T-cell (primary cell): ENCODE measurements at regions not wholly inside any gene's neighbourhood (a gene's known extent, or its start where the extent isn't known, plus 50 kb on each side); places are given as distances from the start of the nearest gene placed in this dataset.
"Not testable (repeated sequence)": the region's sequence is repeated elsewhere in the genome, so short reads cannot be mapped to it uniquely, and the experiment has no call there.

Source experiments
- ATAC-seq, 4 experiments: fragments of 200-7000 bp in 3 of 4; fragments of 150-1000 bp in 1 of 4; cut with Tn5 transposase; replicated peaks in 1 of 4; 1 replicate in 3 of 4; 2 replicates in 1 of 4; pipeline ENCODE4 v1.10.0; 2021; ENCODE audit warnings: moderate library complexity in 3 of 4, mild to moderate bottlenecking in 2 of 4, moderate number of reproducible peaks in 1 of 4
- CTCF ChIA-PET, 2 donors: fragments of 300-600 bp; sonication (Branson Sonifier 250); formaldehyde crosslinking; loops; one replicate each; lab custom pipeline; 2022; ENCODE audit warnings: antibody characterized with exemption in 2 of 2; lab: Charles Lee
- POLR2A ChIA-PET, 2 donors: fragments of 300-600 bp; sonication (Branson Sonifier 250); formaldehyde crosslinking; loops; one replicate each; lab custom pipeline; 2022; ENCODE audit warnings: antibody characterized with exemption in 2 of 2; lab: Charles Lee
- DNase-seq, 35 experiments: peaks; one replicate each; pipeline versions ENCODE4 v3.0.0 to v3.0.0-alpha.2; 2013 to 2023
- H3K27ac ChIP-seq: one replicate; pipeline ENCODE4 v1.5.1; 2013; ENCODE audit warnings: low read length
- H3K27me3 ChIP-seq, 2 experiments: replicated peaks in 1 of 2; 1 replicate in 1 of 2; 2 replicates in 1 of 2; pipeline versions ENCODE4 v1.6.1 to v1.7.0; 2013; ENCODE audit warnings: low read length in 1 of 2, mixed read lengths in 1 of 2; ENCODE audit not compliant: control insufficient read depth in 2 of 2, insufficient read depth in 2 of 2; ENCODE audit errors: extremely low read depth in 1 of 2
- H3K36me3 ChIP-seq, 2 donors: 1 replicate in 1 of 2; 2 replicates in 1 of 2; pipeline versions ENCODE4 v1.6.1 to v1.7.0; 2013; ENCODE audit warnings: low read length in 1 of 2; ENCODE audit not compliant: control insufficient read depth in 2 of 2, insufficient read depth in 1 of 2; ENCODE audit errors: extremely low read depth in 1 of 2
- H3K4me1 ChIP-seq, 2 experiments: 1 replicate in 1 of 2; 2 replicates in 1 of 2; pipeline versions ENCODE4 v1.6.1 to v1.7.0; 2013; ENCODE audit warnings: low read length in 2 of 2, mixed read lengths in 1 of 2; ENCODE audit not compliant: insufficient read depth in 2 of 2, control insufficient read depth in 1 of 2; ENCODE audit errors: extremely low read depth in 1 of 2
- H3K4me3 ChIP-seq, 2 donors: 1 replicate in 1 of 2; 2 replicates in 1 of 2; pipeline versions ENCODE4 v1.5.1 to v1.7.0; 2013; ENCODE audit warnings: mild to moderate bottlenecking in 2 of 2, low read length in 1 of 2, moderate library complexity in 1 of 2; ENCODE audit not compliant: control insufficient read depth in 1 of 2; ENCODE audit errors: extremely low read depth in 1 of 2
- H3K9me3 ChIP-seq: 2 replicates; pipeline ENCODE4 v1.7.0; 2013
- H3K27ac Mint-ChIP-seq, 2 donors: one replicate each; pipeline ENCODE4 v1.8.0; 2020 to 2021; ENCODE audit warnings: mild to moderate bottlenecking in 2 of 2, mixed read lengths in 2 of 2
- H3K27me3 Mint-ChIP-seq, 2 donors: one replicate each; pipeline ENCODE4 v1.8.0; 2021 to 2022; ENCODE audit warnings: mixed read lengths in 2 of 2
- H3K36me3 Mint-ChIP-seq: one replicate; pipeline ENCODE4 v1.8.0; 2021; ENCODE audit warnings: mixed read lengths
- H3K4me1 Mint-ChIP-seq, 3 donors: one replicate each; pipeline ENCODE4 v1.8.0; 2020 to 2022; ENCODE audit warnings: mixed read lengths in 3 of 3, mild to moderate bottlenecking in 1 of 3
- H3K4me3 Mint-ChIP-seq, 3 donors: one replicate each; pipeline ENCODE4 v1.8.0; 2020 to 2022; ENCODE audit warnings: mild to moderate bottlenecking in 3 of 3, mixed read lengths in 3 of 3, moderate library complexity in 3 of 3
- H3K9me3 Mint-ChIP-seq, 3 donors: one replicate each; pipeline ENCODE4 v1.8.0; 2020 to 2022; ENCODE audit warnings: mixed read lengths in 3 of 3
- WGBS: methylation state at CpG from one replicate; pipeline ENCODE4 v1.1.5; 2013; ENCODE audit warnings: missing lambda C conversion rate; ENCODE audit not compliant: insufficient coverage; 5-methylcytosine and 5-hydroxymethylcytosine counted together

DNA sequence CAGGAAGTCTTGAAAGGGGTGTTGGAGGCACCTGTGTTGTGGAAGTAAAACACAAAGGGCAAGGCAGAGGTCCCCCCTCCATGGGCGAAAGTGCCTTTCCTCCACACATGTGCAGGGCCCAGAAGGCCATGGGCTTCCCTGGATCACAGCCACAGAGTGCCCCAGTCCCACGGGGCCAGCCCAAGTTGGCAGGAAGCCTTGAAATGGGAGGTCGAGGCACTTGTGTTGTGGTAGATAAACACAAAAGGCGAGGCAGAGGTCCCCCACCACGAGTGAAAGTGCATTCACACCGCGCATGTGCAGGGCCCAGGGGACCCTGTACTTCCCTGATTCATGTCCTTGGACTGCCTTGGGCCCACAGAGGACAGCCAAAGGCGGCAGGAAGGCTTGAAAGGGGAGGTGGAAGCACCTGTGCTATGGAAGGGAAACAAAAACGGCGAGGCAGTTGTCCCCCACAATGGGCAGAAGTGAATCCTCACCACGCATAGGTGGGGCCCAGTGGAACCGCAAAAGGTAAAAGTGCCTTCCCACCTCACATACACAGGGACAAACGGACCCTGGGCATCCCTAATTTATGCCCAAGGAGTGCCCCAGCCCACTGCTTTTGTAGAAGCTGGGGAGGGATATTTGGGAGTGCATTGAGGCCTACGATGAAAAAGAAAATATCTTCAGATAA lies 585.4 kb downstream of the ALG10 start:
- ChIA-PET POLR2A (no interaction called here), CTCF (no interaction called here)
- no peak overlapping the region for H3K4me3 ChIP-seq
- WGBS = 71% methylated on average over 6 of the region's 14 CpGs
- Mint-ChIP-seq H3K27me3 (no peaks in the 10 kb centered on the region), H3K4me1 (no peaks in the 10 kb centered on the region), H3K9me3 (peaks cover 13 to 38% (median 15%) of the 10 kb centered on the region in 3 donors), H3K4me3 (no peak overlapping the region), H3K27ac (no peak overlapping the region), H3K36me3 (no peaks in the 10 kb centered on the region)
- no peaks in the 10 kb centered on the region for H3K4me1 ChIP-seq
- DNase-seq (no peak), ATAC-seq (no peak)
- H3K27ac ChIP-seq = no peak overlapping the region
- peaks cover 0 to under 1% of the 10 kb centered on the region in 2 experiments for H3K27me3 ChIP-seq
- H3K36me3 ChIP-seq = no peaks in the 10 kb centered on the region
- no peaks in the 10 kb centered on the region for H3K9me3 ChIP-seq

DNA sequence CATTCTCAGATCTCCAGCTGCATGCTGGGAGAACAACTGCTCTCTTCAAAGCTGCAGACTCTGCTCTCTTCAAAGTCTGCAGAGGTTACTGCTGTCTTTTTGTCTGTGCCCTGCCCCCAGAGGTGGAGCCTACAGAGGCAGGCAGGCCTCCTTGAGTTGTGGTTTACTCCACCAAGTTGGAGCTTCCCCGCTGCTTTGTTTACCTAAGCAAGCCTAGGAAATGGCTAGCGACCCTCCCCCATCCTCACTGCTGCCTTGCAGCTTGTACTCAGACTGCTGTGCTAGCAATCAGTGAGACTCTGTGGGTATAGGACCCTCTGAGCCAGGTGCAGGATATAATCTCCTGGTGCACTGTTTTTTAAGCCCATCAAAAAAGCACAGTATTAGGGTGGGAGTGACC lies 591.7 kb downstream of the ALG10 start:
- H3K27ac ChIP-seq, ATAC-seq, H3K27ac Mint-ChIP-seq, H3K4me1 Mint-ChIP-seq, H3K36me3 Mint-ChIP-seq, H3K27me3 ChIP-seq, H3K9me3 ChIP-seq, DNase-seq, H3K36me3 ChIP-seq, H3K27me3 Mint-ChIP-seq, POLR2A ChIA-PET, H3K4me3 ChIP-seq, H3K4me3 Mint-ChIP-seq, H3K4me1 ChIP-seq: not testable (repeated sequence)
- peaks cover 32 to 54% (median 36%) of the 10 kb centered on the region in 3 donors for H3K9me3 Mint-ChIP-seq
- CTCF ChIA-PET = interaction anchor here in 1 of 2 donors (0.6 kb wide), 1 partner anchor 1533 kb away, joined by 6 read pairs; no protein-coding TSS in a partner anchor
- no CpG with 5 or more reads among the region's 2 CpGs for WGBS

DNA sequence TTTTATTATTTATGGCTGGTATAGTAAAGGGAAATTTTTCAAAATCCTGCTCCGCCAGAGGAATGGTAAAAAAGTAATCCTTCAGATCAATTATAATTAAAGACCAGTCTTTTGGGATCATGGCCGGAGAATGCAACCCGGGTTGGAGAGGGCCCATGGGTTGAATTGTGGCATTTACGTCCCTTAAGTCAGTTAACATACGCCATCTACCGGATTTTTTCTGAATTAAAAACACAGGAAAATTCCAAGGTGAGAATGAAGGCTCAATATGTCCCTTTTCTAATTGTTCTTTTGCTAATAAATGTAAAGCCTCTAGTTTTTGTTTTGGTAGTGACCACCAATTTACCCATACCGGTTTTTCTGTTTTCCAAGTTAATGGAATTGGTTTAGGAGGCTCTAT lies 602.8 kb downstream of the ALG10 start:
- Mint-ChIP-seq H3K27ac (no peak overlapping the region), H3K4me1 (no peaks in the 10 kb centered on the region), H3K4me3 (no peak overlapping the region), H3K36me3 (no peaks in the 10 kb centered on the region), H3K9me3 (peaks cover 22 to 36% (median 26%) of the 10 kb centered on the region in 3 donors), H3K27me3 (no peaks in the 10 kb centered on the region)
- ChIA-PET POLR2A (no interaction called here), CTCF (no interaction called here)
- Histone ChIP-seq H3K4me3 (no peak overlapping the region), H3K4me1 (no peaks in the 10 kb centered on the region), H3K27ac (no peak overlapping the region), H3K27me3 (no peaks in the 10 kb centered on the region), H3K9me3 (no peaks in the 10 kb centered on the region), H3K36me3 (no peaks in the 10 kb centered on the region)
- ATAC-seq = no peak
- WGBS = no CpG with 5 or more reads among the region's 7 CpGs
- DNase-seq = no peak

- H3K4me1 ChIP-seq = no peaks in the 10 kb centered on the region
- CTCF ChIA-PET = no interaction called here
- no peaks in the 10 kb centered on the region for H3K4me1 Mint-ChIP-seq
- no peaks in the 10 kb centered on the region for H3K9me3 ChIP-seq
- no peaks in the 10 kb centered on the region for H3K36me3 ChIP-seq
- no peaks in the 10 kb centered on the region for H3K36me3 Mint-ChIP-seq
- H3K4me3 ChIP-seq = no peak overlapping the region
- WGBS = 84% methylated on average over 2 of the region's 5 CpGs
- H3K27me3 Mint-ChIP-seq = no peaks in the 10 kb centered on the region
- POLR2A ChIA-PET = no interaction called here
- H3K27me3 ChIP-seq = no peaks in the 10 kb centered on the region
- peaks cover 18 to 35% (median 30%) of the 10 kb centered on the region in 3 donors for H3K9me3 Mint-ChIP-seq
- H3K27ac ChIP-seq = no peak overlapping the region
- ATAC-seq = no peak
- H3K4me3 Mint-ChIP-seq = no peak overlapping the region
- H3K27ac Mint-ChIP-seq = no peak overlapping the region
- no peak for DNase-seq
These were observed 604.3 kb downstream of the ALG10 start for GRCh38 chr12:34626363-34627157.
